ENCODE measurements at regions not wholly inside any gene's neighbourhood (a gene's known extent, or its start where the extent isn't known, plus 50 kb on each side); places are given as distances from the start of the nearest gene placed in this dataset.

GRCh38 chr6:112910256-112910655 lies 563.1 kb downstream of the RFPL4B start:
- TF ChIP-seq CTCF (IDR thresholded peaks at IDR 0.05; ENCODE audit: extremely low read depth in 1 of 2, insufficient read depth in 1 of 2, low read depth in 1 of 2, low read length in 2 of 2): no peak
- no peak for TF ChIP-seq MYC (IDR thresholded peaks at IDR 0.05; ENCODE audit: low read depth, low read length)
- TF ChIP-seq EZH2 (IDR thresholded peaks at IDR 0.05; ENCODE audit: borderline replicate concordance, low read depth, low read length, severe bottlenecking): no peak
- TF ChIP-seq MAX (IDR thresholded peaks at IDR 0.05; ENCODE audit: insufficient read depth, insufficient read length): no peak

All from endothelial cell of umbilical vein (primary cell).